HUES6 (cell line): ENCODE measurements at regions not wholly inside any gene's neighbourhood (a gene's known extent, or its start where the extent isn't known, plus 50 kb on each side); places are given as distances from the start of the nearest gene placed in this dataset.

ENCODE experiments used
- H3K27ac ChIP-seq: 2 replicates; pipeline ENCODE4 v1.7.0; 2013; ENCODE audit warnings: low read depth, mild to moderate bottlenecking, low read length, inconsistent platforms
- H3K27me3 ChIP-seq: 2 replicates; pipeline ENCODE4 v1.6.1; 2013; ENCODE audit warnings: low read length; ENCODE audit not compliant: control insufficient read depth, insufficient read depth
- H3K36me3 ChIP-seq: 2 replicates; pipeline ENCODE4 v1.6.1; 2013; ENCODE audit warnings: low read length; ENCODE audit not compliant: control insufficient read depth, insufficient read depth
- H3K4me1 ChIP-seq: 2 replicates; pipeline ENCODE4 v1.6.1; 2013; ENCODE audit warnings: low read length; ENCODE audit not compliant: control insufficient read depth, insufficient read depth
- H3K4me3 ChIP-seq: 2 replicates; pipeline ENCODE4 v1.5.1; 2013; ENCODE audit warnings: low read depth, low read length
- H3K9ac ChIP-seq: one replicate; pipeline ENCODE4 v1.6.1; 2013; ENCODE audit warnings: mild to moderate bottlenecking, low read length
- H3K9me3 ChIP-seq: 2 replicates; pipeline ENCODE4 v1.6.1; 2013; ENCODE audit warnings: low read depth, low read length; ENCODE audit not compliant: control insufficient read depth, insufficient read depth

DNA sequence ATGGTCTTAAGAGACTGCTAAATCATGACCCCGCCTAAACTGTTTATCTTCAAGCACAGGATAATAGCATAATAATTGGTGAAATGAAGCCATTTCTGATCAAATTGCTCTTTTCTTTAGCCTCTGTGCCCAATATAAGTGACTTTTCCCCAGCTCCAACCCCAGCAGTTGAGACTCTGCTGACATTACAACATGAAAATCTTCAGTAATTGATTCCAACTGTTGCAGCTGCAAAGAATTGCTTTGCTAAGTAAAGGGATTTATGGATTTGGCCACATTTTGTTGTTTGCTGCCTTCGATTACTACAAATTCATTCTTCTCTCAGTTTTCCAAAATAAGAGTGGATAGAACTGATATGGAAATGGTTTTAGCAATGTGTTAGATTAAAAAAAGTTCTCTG lies 576.7 kb upstream of the LRRC4C start:
- H3K27me3 ChIP-seq, result no peaks in the 10 kb centered on the region
- H3K4me1 ChIP-seq, result no peaks in the 10 kb centered on the region
- no peak overlapping the region for H3K4me3 ChIP-seq
- no peak overlapping the region for H3K27ac ChIP-seq
- H3K36me3 ChIP-seq, result no peaks in the 10 kb centered on the region
- no peak overlapping the region for H3K9ac ChIP-seq
- no peaks in the 10 kb centered on the region for H3K9me3 ChIP-seq

DNA sequence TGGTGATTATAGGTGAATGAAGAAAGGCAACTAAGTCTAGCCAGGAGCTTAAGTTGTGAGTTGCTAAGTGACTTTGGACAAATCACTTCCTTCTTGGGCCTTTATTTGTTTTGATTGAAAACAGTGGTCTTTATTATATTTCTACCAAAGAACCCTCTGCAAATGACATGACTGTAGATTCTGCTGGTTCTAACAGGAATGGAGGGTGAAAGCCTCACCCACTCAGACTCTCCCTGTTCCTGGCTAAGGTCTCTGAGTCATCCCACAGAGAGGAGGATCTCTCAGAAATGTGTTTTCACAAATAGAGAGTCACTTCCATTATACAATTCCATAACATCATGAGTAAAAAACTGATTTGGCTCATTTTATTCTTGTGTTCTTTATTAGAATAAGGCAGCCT lies 583.9 kb upstream of the LRRC4C start:
- Histone ChIP-seq H3K27me3 (no peaks in the 10 kb centered on the region), H3K27ac (no peak overlapping the region), H3K9me3 (no peaks in the 10 kb centered on the region), H3K36me3 (no peaks in the 10 kb centered on the region), H3K9ac (no peak overlapping the region), H3K4me3 (no peak overlapping the region), H3K4me1 (no peaks in the 10 kb centered on the region)

DNA sequence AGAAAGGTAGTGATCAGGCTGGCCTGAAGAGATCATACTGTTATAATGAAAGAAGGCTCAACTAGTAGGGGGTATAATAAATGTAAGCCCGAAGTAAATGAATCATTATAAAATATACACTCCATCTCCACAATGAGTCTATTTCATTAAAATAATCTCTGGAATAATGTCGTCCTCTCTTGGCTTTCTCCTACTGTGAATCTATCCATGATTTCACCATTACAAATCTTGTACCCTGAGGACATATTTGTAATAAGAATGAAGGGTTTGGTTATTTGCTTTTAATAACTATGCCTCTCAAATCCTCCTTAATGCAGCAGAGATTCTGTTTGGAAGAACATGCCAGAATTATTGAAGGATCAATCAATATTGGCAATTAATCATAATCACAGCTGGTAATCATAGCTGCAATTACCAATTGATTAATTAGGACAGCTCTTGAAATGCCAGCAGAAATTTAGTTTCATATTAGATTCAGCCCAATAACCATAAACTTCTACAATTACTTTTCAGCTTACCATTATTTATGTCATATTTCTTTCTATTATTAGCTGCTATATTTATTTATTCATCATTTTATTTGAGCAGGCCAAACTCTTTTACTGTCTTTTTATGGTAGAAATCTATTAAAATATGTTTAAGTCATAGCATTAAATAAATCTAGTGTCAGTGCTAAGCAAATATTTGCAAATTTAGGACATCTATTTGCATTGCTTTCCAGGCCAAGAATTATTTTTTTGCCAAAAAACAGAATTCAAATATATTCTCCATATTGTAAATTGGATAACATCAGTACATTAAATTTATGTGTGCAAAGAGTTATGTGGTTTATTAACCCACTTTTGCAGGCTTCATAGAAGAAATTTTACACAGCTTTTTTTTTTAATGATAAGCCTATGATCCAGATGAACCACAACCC lies 588.4 kb upstream of the LRRC4C start:
- H3K4me1 ChIP-seq, result no peaks in the 10 kb centered on the region
- H3K36me3 ChIP-seq, result no peaks in the 10 kb centered on the region
- no peaks in the 10 kb centered on the region for H3K27me3 ChIP-seq
- H3K9me3 ChIP-seq, result no peaks in the 10 kb centered on the region
- H3K4me3 ChIP-seq, result no peak overlapping the region
- H3K9ac ChIP-seq, result no peak overlapping the region
- H3K27ac ChIP-seq, result no peak overlapping the region

DNA sequence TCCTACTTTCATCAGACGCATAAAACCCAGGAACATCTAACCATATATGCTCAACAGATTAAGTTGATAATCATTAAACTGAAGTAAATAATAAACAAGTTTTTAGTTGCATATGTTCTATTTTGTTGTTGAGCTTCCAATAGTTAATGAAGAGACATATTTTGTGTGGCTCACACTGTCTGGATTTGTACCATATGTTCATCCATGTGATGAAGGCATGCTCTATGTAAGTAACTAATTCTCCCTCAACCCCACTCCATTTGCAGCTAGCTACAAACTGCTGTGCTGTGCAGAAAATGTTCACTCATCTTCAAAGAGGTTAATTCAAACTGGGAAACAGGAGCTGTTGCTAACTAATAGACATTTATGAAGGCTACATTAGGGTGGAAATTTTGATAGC lies 589.7 kb upstream of the LRRC4C start:
- Histone ChIP-seq H3K9ac (no peak overlapping the region), H3K27me3 (no peaks in the 10 kb centered on the region), H3K36me3 (no peaks in the 10 kb centered on the region), H3K9me3 (no peaks in the 10 kb centered on the region), H3K27ac (no peak overlapping the region), H3K4me1 (no peaks in the 10 kb centered on the region), H3K4me3 (no peak overlapping the region)

DNA sequence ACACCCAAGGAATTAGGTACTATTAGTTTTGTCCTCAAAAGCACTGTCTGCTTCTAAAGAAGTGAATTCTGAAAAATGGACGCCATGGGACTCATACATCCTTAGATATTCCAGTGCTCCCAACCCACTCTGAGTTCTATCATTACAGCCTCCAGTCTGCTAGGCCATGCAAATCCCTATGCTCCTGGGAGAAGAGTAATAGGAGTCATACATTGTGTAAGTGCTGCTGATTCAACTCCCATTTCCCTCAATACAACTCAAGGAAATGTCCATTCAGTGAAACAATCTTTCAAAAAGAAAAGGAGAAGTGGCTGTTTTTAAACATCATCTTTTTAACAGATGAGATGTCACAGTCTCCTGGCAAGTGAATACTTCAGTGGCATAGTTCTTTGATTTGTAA lies 590.2 kb upstream of the LRRC4C start:
- H3K4me1 ChIP-seq, result no peaks in the 10 kb centered on the region
- H3K27ac ChIP-seq, result no peak overlapping the region
- H3K9me3 ChIP-seq, result no peaks in the 10 kb centered on the region
- no peaks in the 10 kb centered on the region for H3K36me3 ChIP-seq
- H3K27me3 ChIP-seq, result no peaks in the 10 kb centered on the region
- H3K9ac ChIP-seq, result no peak overlapping the region
- no peak overlapping the region for H3K4me3 ChIP-seq

DNA sequence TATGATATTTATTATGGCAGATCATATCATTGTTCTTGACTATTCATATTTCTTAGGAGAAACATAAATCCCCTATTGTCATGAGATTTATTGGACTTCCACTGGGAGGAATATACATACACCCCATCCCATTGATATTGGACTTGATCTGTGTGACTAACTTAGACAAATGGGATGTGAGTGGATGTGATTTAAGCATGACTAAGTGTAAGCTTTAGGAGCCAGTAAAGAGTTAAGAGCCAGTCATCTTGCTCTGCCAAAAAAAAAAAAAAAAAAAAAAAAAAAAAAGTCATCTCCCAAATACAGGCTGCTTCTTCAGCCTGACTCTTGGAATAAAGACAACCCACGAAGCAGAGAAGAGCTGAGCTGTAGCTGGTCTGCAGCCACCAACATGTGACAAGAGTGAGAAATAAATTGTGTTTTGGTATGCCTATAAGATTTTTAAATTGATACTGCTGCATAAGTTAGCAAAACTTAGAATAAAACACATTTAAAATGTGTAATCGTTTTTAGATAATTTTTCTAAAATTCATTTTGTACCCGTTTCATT lies 595.0 kb upstream of the LRRC4C start:
- Histone ChIP-seq H3K27ac (no peak overlapping the region), H3K4me1 (no peaks in the 10 kb centered on the region), H3K4me3 (no peak overlapping the region), H3K9me3 (no peaks in the 10 kb centered on the region), H3K9ac (no peak overlapping the region), H3K27me3 (no peaks in the 10 kb centered on the region), H3K36me3 (no peaks in the 10 kb centered on the region)

DNA sequence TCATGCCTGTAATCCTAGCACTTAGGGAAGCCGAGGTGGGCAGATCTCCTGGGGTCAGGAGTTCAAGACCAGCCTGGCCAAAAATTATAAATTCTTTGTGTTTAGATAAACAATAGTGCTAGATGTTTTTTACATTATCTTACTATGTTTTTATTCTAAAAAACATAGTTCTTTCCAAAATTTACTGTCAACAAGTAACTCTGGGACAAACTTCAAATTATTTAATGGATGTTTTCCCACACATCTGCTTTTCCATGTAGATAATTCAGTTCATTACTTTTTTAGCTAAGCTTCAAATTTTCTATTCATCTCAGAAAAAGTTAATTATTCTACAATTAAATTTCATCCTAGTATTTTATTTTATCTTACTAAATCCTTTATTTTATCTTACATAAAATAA lies 596.2 kb upstream of the LRRC4C start:
- Histone ChIP-seq H3K27me3 (no peaks in the 10 kb centered on the region), H3K36me3 (no peaks in the 10 kb centered on the region), H3K9me3 (no peaks in the 10 kb centered on the region), H3K4me1 (no peaks in the 10 kb centered on the region), H3K4me3 (no peak overlapping the region), H3K27ac (no peak overlapping the region), H3K9ac (no peak overlapping the region)

DNA sequence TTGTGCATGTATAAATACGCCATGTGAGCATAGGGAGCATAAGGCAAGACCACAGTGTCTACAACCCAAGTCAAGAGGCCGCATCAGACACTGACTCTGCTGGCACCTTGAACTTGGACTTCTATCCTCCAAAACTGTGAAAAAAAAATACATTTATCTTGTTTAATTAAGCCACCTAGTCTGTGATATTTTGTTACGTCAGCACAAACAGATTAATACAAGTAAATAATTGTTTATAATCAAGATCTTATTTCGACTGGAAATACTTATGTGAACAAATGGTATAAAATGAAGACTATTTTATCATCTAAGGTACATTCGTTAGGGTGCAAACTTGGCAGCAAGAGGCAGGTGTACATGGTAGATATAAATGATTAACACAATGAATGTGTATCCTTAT lies 599.3 kb upstream of the LRRC4C start:
- no peak overlapping the region for H3K9ac ChIP-seq
- H3K36me3 ChIP-seq, result no peaks in the 10 kb centered on the region
- H3K27ac ChIP-seq, result no peak overlapping the region
- H3K27me3 ChIP-seq, result no peaks in the 10 kb centered on the region
- H3K4me1 ChIP-seq, result no peaks in the 10 kb centered on the region
- H3K9me3 ChIP-seq, result no peaks in the 10 kb centered on the region
- H3K4me3 ChIP-seq, result no peak overlapping the region

DNA sequence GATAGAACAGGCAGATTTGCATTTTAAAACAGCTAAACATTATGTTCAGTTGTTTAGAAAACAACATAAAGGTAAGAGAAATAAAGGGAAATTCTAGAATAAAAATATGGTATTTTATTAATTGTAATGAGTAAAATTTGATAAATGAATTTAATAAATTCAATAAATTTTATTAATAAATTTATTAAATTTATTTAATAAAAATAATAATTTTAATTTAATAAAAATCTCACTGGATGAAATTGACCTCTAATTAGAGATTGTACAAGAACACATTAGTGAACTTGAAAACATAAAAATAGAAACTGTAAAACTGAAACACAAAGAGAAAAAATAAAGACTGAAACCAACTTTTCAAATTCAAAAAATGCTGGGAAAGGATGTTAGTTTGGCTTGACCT lies 605.7 kb upstream of the LRRC4C start:
- Histone ChIP-seq H3K36me3 (no peaks in the 10 kb centered on the region), H3K4me1 (no peaks in the 10 kb centered on the region)

DNA sequence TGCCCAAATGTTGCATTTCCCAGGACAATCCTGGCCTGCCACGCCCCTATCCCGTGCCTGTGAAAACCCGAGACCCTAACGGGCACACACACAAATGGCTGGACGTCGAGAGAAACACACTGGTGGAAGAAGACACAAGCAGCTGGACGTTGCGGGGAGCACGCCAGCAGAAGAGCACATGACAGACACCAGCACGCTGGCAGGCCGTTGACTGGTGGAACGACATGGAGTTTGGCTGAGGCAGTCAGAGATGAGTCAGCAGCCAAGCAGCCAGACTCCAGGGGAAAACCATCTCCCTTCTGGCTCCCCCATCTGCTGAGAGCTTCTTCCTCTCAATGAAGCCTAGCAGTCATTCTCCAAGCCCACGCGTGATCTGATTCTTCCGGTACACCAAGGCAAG lies 606.7 kb upstream of the LRRC4C start:
- H3K4me1 ChIP-seq, result no peaks in the 10 kb centered on the region
- 0 out of 2 replicates have a peak, but pooled peaks cover 3% of the 10 kb centered on the region for H3K9me3 ChIP-seq
- H3K27ac ChIP-seq, result no peak overlapping the region
- H3K9ac ChIP-seq, result no peak overlapping the region
- H3K27me3 ChIP-seq, result no peaks in the 10 kb centered on the region
- no peak overlapping the region for H3K4me3 ChIP-seq
- H3K36me3 ChIP-seq, result no peaks in the 10 kb centered on the region

More for the DNA sequence above, 605.7 kb upstream of the LRRC4C start:
- Histone ChIP-seq H3K27me3 (no peaks in the 10 kb centered on the region), H3K9ac (no peak overlapping the region), H3K4me3 (no peak overlapping the region), H3K27ac (no peak overlapping the region), H3K9me3 (0 out of 2 replicates have a peak, but pooled peaks cover 3% of the 10 kb centered on the region)

DNA sequence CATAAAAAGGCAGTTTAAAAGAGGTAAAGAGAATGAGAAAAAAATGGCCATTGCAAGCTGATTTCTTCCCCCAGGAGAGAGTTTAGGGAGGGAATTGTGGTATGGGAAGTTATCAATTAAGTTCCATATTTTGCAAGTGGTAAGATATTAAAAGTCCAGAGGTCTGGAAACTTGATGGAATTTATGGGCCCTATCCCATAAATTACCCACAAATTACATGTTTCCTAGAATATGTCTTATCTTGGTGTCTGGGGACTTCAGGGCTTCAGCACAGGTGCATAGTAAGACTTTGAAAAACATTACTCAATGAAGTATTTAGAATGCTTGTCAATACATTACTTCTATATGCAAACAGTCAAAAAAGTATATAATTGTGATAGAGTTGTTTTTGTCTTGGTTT lies 614.9 kb upstream of the LRRC4C start:
- Histone ChIP-seq H3K27me3 (no peaks in the 10 kb centered on the region), H3K9me3 (no peaks in the 10 kb centered on the region), H3K27ac (no peak overlapping the region), H3K4me1 (no peaks in the 10 kb centered on the region), H3K36me3 (no peaks in the 10 kb centered on the region), H3K9ac (no peak overlapping the region), H3K4me3 (no peak overlapping the region)
